GM12878 (cell line): ENCODE measurements at regions not wholly inside any gene's neighbourhood (a gene's known extent, or its start where the extent isn't known, plus 50 kb on each side); places are given as distances from the start of the nearest gene placed in this dataset.

Experiments
- ATAC-seq: fragments of 200-7000 bp; cut with Tn5 transposase; 3 replicates; pipeline ENCODE4 v1.9.1; 2020; ENCODE audit warnings: mild to moderate bottlenecking, moderate library complexity
- BruUV-seq: library from RNA; stranded (reverse); fragments of 400-500 nt; replicated peaks from 2 replicates; lab custom pipeline; 2021; lab: Mats Ljungman, UMichigan
- CTCF ChIA-PET: fragments of 300-600 bp; sonication (Branson Sonifier 250); formaldehyde crosslinking; extraction: SDS; loops from one replicate; lab custom pipeline; 2021; ENCODE audit warnings: inconsistent platforms; lab: Yijun Ruan, JAX
- POLR2A ChIA-PET: fragments of 350-600 bp; formaldehyde crosslinking; extraction: SDS; loops from one replicate; lab custom pipeline; 2021; ENCODE audit warnings: inconsistent platforms; lab: Charles Lee
- RAD21 ChIA-PET: fragments of 300-600 bp; sonication (Branson Sonifier 250); formaldehyde crosslinking; loops from one replicate; lab custom pipeline; 2023; ENCODE audit warnings: antibody characterized with exemption; ENCODE audit not compliant: unreplicated experiment; lab: Charles Lee
- SMC1A ChIA-PET: fragments of 300-600 bp; sonication (Branson Sonifier 250); formaldehyde crosslinking; loops from one replicate; lab custom pipeline; 2023; ENCODE audit not compliant: unreplicated experiment, uncharacterized antibody; lab: Charles Lee
- DNase-seq: peaks from one replicate; pipeline ENCODE4 v3.0.0-alpha.2; 2011; ENCODE audit warnings: low read depth, low spot score
- FAIRE-seq: peaks from 3 replicates; lab custom pipeline; 2011; peaks lifted over from hg19 to GRCh38; lab: Jason Lieb, UNC
- H2AFZ ChIP-seq: 2 replicates; pipeline ENCODE4 v1.6.0; 2011; ENCODE audit warnings: low read depth, low read length, control low read depth; ENCODE audit not compliant: control insufficient read depth
- H3K27ac ChIP-seq: 2 replicates; pipeline ENCODE4 v1.5.1; 2011; ENCODE audit warnings: control low read depth; ENCODE audit not compliant: control insufficient read depth, insufficient read depth
- H3K27me3 ChIP-seq, 2 experiments: replicated peaks in 1 of 2; 2 replicates each; pipeline versions ENCODE4 v1.6.0 to v1.6.1; 2011; ENCODE audit warnings: low read length in 1 of 2; ENCODE audit not compliant: control insufficient read depth in 2 of 2, insufficient read depth in 2 of 2
- H3K36me3 ChIP-seq, 2 experiments: 2 replicates each; pipeline ENCODE4 v1.5.1; 2011; ENCODE audit warnings: low read length in 1 of 2; ENCODE audit not compliant: control insufficient read depth in 2 of 2, insufficient read depth in 2 of 2
- H3K4me1 ChIP-seq: 2 replicates; pipeline ENCODE4 v1.6.1; 2011; ENCODE audit warnings: mild to moderate bottlenecking, low read length, moderate library complexity, mixed read lengths; ENCODE audit not compliant: control insufficient read depth, insufficient read depth
- H3K4me2 ChIP-seq: 2 replicates; pipeline ENCODE4 v1.6.0; 2011; ENCODE audit warnings: control low read depth; ENCODE audit not compliant: control insufficient read depth, insufficient read depth
- H3K4me3 ChIP-seq: fragments of 200-600 bp; sonication (generic); 2 replicates; pipeline ENCODE4 v1.5.1; 2016
- H3K79me2 ChIP-seq: 2 replicates; pipeline ENCODE4 v1.6.0; 2011; ENCODE audit warnings: low read length; ENCODE audit not compliant: control insufficient read depth, insufficient read depth
- H3K9ac ChIP-seq: 2 replicates; pipeline ENCODE4 v1.8.0; 2011; ENCODE audit warnings: low read length, control low read depth, mixed read lengths; ENCODE audit not compliant: control insufficient read depth, insufficient read depth
- H3K9me3 ChIP-seq: replicated peaks from 3 replicates; pipeline ENCODE4 v1.5.1; 2011; ENCODE audit warnings: mild to moderate bottlenecking, low read length; ENCODE audit not compliant: control insufficient read depth, insufficient read depth
- H4K20me1 ChIP-seq: 2 replicates; pipeline ENCODE4 v1.6.0; 2011; ENCODE audit not compliant: control insufficient read depth, insufficient read depth
- ASH2L ChIP-seq: fragments of 300-600, 200-600 bp; sonication (generic); IDR thresholded peaks from 2 replicates; pipeline ENCODE4 v1.6.1; 2017; ENCODE audit warnings: low read depth, mild to moderate bottlenecking, borderline replicate concordance
- CBX5 ChIP-seq: sonication (generic); IDR thresholded peaks from 2 replicates; pipeline ENCODE4 v1.6.1; 2016; ENCODE audit warnings: low read depth, moderate library complexity, mild to moderate bottlenecking, inconsistent platforms
- CEBPZ ChIP-seq: fragments of 150-350 bp; IDR thresholded peaks from 2 replicates; pipeline ENCODE4 v1.6.1; 2016; ENCODE audit warnings: low read depth, low read length
- DPF2 ChIP-seq: fragments of 450-650 bp; IDR thresholded peaks from 2 replicates; pipeline ENCODE4 v1.6.1; 2017; ENCODE audit warnings: mild to moderate bottlenecking
- FOXK2 ChIP-seq: fragments of 450-650 bp; IDR thresholded peaks from 2 replicates; pipeline ENCODE4 v1.6.1; 2017; ENCODE audit warnings: mild to moderate bottlenecking, moderate library complexity
- MTA2 ChIP-seq: fragments of 450-650 bp; IDR thresholded peaks from 2 replicates; pipeline ENCODE4 v1.6.1; 2016; ENCODE audit warnings: low read depth, mild to moderate bottlenecking, moderate library complexity
- PAX5 ChIP-seq: IDR thresholded peaks from 2 replicates; pipeline ENCODE4 v1.6.1; 2011; ENCODE audit warnings: low read depth, low read length, borderline replicate concordance
- RAD21 ChIP-seq: IDR thresholded peaks from 2 replicates; pipeline ENCODE4 v1.6.1; 2011; ENCODE audit warnings: mild to moderate bottlenecking, low read depth, low read length, moderate library complexity; ENCODE audit not compliant: insufficient read depth
- SPI1 ChIP-seq: IDR thresholded peaks from 2 replicates; pipeline ENCODE4 v1.6.1; 2011; ENCODE audit warnings: low read depth, mild to moderate bottlenecking, low read length, moderate library complexity, borderline replicate concordance; ENCODE audit not compliant: insufficient read depth
- STAT1 ChIP-seq: fragments of 450-650 bp; conservative IDR thresholded peaks from 2 replicates; pipeline ENCODE4 v1.6.1; 2014; ENCODE audit warnings: antibody characterized with exemption, mild to moderate bottlenecking
- TAF1 ChIP-seq: IDR thresholded peaks from 2 replicates; pipeline ENCODE4 v1.6.1; 2011; ENCODE audit warnings: mild to moderate bottlenecking, low read depth, low read length, borderline replicate concordance
- ZNF622 ChIP-seq: fragments of 450-650 bp; IDR thresholded peaks from 2 replicates; pipeline ENCODE4 v1.6.1; 2017; ENCODE audit warnings: mild to moderate bottlenecking, inconsistent platforms
- ZZZ3 ChIP-seq: IDR thresholded peaks from 2 replicates; pipeline ENCODE4 v1.6.1; 2011; ENCODE audit warnings: low read depth; ENCODE audit not compliant: control insufficient read depth, insufficient read length
- in situ Hi-C: fragments of 300-500 bp; cut with MboI; formaldehyde crosslinking; loops from 9 replicates; pipeline ENCODE4 v1.14.3; 2018; ENCODE audit warnings: mixed read lengths
- intact Hi-C: fragments of 100-400 bp; cut with micrococcal nuclease; formaldehyde crosslinking; loops from one replicate; pipeline ENCODE4 v1.14.2; 2022; ENCODE audit not compliant: unreplicated experiment
- TF ChIP-seq, protein P1 (sequence below): IDR thresholded peaks from 2 replicates; pipeline ENCODE4 v1.6.1; 2011; ENCODE audit warnings: low read depth, mild to moderate bottlenecking, low read length, moderate library complexity, borderline replicate concordance; ENCODE audit errors: extremely low read depth
- TF ChIP-seq, protein P2 (sequence below): fragments of 150-350 bp; IDR thresholded peaks from 2 replicates; pipeline ENCODE4 v1.6.1; 2014; ENCODE audit warnings: mild to moderate bottlenecking, low read depth, low read length

DNA sequence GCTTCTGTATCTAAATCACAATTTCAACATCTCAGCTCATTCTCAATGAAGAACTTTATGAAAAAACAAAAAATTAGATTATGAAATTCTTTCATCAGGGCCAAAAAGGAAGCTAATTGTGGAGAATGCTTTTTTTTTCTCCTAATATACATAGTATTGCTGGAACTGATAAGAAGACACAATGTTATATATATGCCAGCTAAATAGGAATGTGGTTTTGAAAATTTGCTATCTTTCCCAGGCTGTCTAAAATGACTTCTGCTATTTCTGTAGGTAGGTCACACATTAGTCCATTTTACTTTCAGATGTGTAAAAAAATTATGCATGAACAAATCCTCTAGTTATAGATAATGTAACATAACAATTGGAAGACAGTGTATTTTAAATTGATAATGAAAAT lies 732.9 kb downstream of the RWDD3 start:
- no peaks in the 10 kb centered on the region for H3K9me3 ChIP-seq
- no peaks in the 10 kb centered on the region for H4K20me1 ChIP-seq
- no peak overlapping the region for H3K4me3 ChIP-seq
- no peak overlapping the region for H3K9ac ChIP-seq
- SMC1A ChIA-PET, result interaction anchor here (0.8 kb wide), 1 partner anchor 9 kb away, joined by 3 read pairs; no protein-coding TSS in a partner anchor
- no peak overlapping the region for H3K27ac ChIP-seq
- H3K36me3 ChIP-seq, result no peaks in the 10 kb centered on the region
- intact Hi-C loops, result no loop called here
- no peaks in the 10 kb centered on the region for H3K4me1 ChIP-seq
- CTCF ChIA-PET, result no interaction called here
- FAIRE-seq (no peak), DNase-seq (no peak), ATAC-seq (no peak)
- no peaks in the 10 kb centered on the region for H3K27me3 ChIP-seq
- H3K4me2 ChIP-seq, result no peak overlapping the region
- POLR2A ChIA-PET, result no interaction called here
- BruUV-seq, result no TSS peak
- RAD21 ChIA-PET, result no interaction called here
- in situ Hi-C loops, result no loop called here
- no peaks in the 10 kb centered on the region for H3K79me2 ChIP-seq
- H2AFZ ChIP-seq, result no peak overlapping the region
- no peak for TF ChIP-seq TAF1
- no peak for TF ChIP-seq CEBPZ

GRCh38 chr1:95974586-95974985 lies 740.6 kb downstream of the RWDD3 start:
- no peak for FAIRE-seq
- BruUV-seq, result no TSS peak
- TF ChIP-seq SPI1 (no peak), PAX5 (no peak), ZNF622 (no peak), STAT1 (no peak), FOXK2 (no peak), MTA2 (no peak), ZZZ3 (no peak), CBX5 (no peak), RAD21 (no peak), ASH2L (no peak), DPF2 (no peak)
- TF ChIP-seq, protein P1, sequence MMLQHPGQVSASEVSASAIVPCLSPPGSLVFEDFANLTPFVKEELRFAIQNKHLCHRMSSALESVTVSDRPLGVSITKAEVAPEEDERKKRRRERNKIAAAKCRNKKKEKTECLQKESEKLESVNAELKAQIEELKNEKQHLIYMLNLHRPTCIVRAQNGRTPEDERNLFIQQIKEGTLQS, result no peak
- TF ChIP-seq, protein P2, sequence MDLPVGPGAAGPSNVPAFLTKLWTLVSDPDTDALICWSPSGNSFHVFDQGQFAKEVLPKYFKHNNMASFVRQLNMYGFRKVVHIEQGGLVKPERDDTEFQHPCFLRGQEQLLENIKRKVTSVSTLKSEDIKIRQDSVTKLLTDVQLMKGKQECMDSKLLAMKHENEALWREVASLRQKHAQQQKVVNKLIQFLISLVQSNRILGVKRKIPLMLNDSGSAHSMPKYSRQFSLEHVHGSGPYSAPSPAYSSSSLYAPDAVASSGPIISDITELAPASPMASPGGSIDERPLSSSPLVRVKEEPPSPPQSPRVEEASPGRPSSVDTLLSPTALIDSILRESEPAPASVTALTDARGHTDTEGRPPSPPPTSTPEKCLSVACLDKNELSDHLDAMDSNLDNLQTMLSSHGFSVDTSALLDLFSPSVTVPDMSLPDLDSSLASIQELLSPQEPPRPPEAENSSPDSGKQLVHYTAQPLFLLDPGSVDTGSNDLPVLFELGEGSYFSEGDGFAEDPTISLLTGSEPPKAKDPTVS, result no peak

More at GRCh38 chr1:95974586-95974985, 740.6 kb downstream of the RWDD3 start:
- no peak for DNase-seq
- in situ Hi-C loops, result no loop called here
- intact Hi-C loops, result no loop called here
- no peak overlapping the region for H3K9ac ChIP-seq
- ChIA-PET SMC1A (no interaction called here), RAD21 (no interaction called here), POLR2A (no interaction called here), CTCF (no interaction called here)
- no peak overlapping the region for H2AFZ ChIP-seq
- H3K9me3 ChIP-seq, result no peaks in the 10 kb centered on the region
- no peak for ATAC-seq
- no peak overlapping the region for H3K27ac ChIP-seq
- H3K4me1 ChIP-seq, result no peaks in the 10 kb centered on the region
- H3K27me3 ChIP-seq, result no peaks in the 10 kb centered on the region
- no peak overlapping the region for H3K4me2 ChIP-seq
- H3K4me3 ChIP-seq, result no peak overlapping the region
- no peaks in the 10 kb centered on the region for H3K79me2 ChIP-seq
- H3K36me3 ChIP-seq, result no peaks in the 10 kb centered on the region
- H4K20me1 ChIP-seq, result no peaks in the 10 kb centered on the region
